ENCODE measurements at regions not wholly inside any gene's neighbourhood (a gene's known extent, or its start where the extent isn't known, plus 50 kb on each side); places are given as distances from the start of the nearest gene placed in this dataset.

- Histone ChIP-seq H3K4me2 (ENCODE audit: extremely low read depth, insufficient read depth, low read length) (no peak overlapping the region), H2AFZ (ENCODE audit: low read length) (no peak overlapping the region), H3K4me1 (ENCODE audit: control insufficient read depth, extremely low read depth, insufficient read depth, low read length) (no peaks in the 10 kb centered on the region), H3K27ac (ENCODE audit: insufficient read depth, low read length) (no peak overlapping the region), H3K36me3 (ENCODE audit: control insufficient read depth, insufficient read depth, low read length) (no peaks in the 10 kb centered on the region), H3K4me3 (replicated peaks in 1 of 4; ENCODE audit: control extremely low read depth in 1 of 4, insufficient read depth in 1 of 4, low read depth in 3 of 4, low read length in 4 of 4) (no peak overlapping the region), H3K9ac (ENCODE audit: insufficient read depth, low read length) (no peak overlapping the region), H3K79me2 (ENCODE audit: control insufficient read depth, insufficient read depth, low read length) (no peaks in the 10 kb centered on the region), H4K20me1 (ENCODE audit: control insufficient read depth, extremely low read depth, insufficient read depth, low read length) (no peaks in the 10 kb centered on the region), H3K9me3 (ENCODE audit: control insufficient read depth, insufficient read depth, low read depth, low read length) (no peaks in the 10 kb centered on the region), H3K27me3 (ENCODE audit: control insufficient read depth, insufficient read depth, low read length) (no peaks in the 10 kb centered on the region)
- peak in 1 of 2 donors; percentile 27 for DNase-seq (ENCODE audit: low read depth in 2 of 2)
- TF ChIP-seq EZH2 (IDR thresholded peaks at IDR 0.05; ENCODE audit: low read length, missing control alignments) (no peak), CTCF (conservative IDR thresholded peaks at IDR 0.05 in 1 of 2, IDR thresholded peaks at IDR 0.05 in 1 of 2; ENCODE audit: low read depth in 1 of 2, low read length in 2 of 2) (no peak)
These were observed 363.6 kb downstream of the PLPP3 start for GRCh38 chr1:56215771-56216170.

GRCh38 chr1:56215086-56215485, 364.3 kb downstream of the PLPP3 start:
- no peak for TF ChIP-seq CTCF (conservative IDR thresholded peaks at IDR 0.05 in 1 of 2, IDR thresholded peaks at IDR 0.05 in 1 of 2; ENCODE audit: low read depth in 1 of 2, low read length in 2 of 2)
- no peak for TF ChIP-seq EZH2 (IDR thresholded peaks at IDR 0.05; ENCODE audit: low read length, missing control alignments)

GRCh38 chr1:56213068-56213467, 366.3 kb downstream of the PLPP3 start:
- no peaks in the 10 kb centered on the region for H3K36me3 ChIP-seq (ENCODE audit: control insufficient read depth, insufficient read depth, low read length)
- no peak overlapping the region for H3K4me3 ChIP-seq (replicated peaks in 1 of 4; ENCODE audit: control extremely low read depth in 1 of 4, insufficient read depth in 1 of 4, low read depth in 3 of 4, low read length in 4 of 4)
- no peak overlapping the region for H2AFZ ChIP-seq (ENCODE audit: low read length)
- no peak overlapping the region for H3K27ac ChIP-seq (ENCODE audit: insufficient read depth, low read length)
- H3K27me3 ChIP-seq (ENCODE audit: control insufficient read depth, insufficient read depth, low read length): no peaks in the 10 kb centered on the region
- H4K20me1 ChIP-seq (ENCODE audit: control insufficient read depth, extremely low read depth, insufficient read depth, low read length): no peaks in the 10 kb centered on the region
- TF ChIP-seq EZH2 (IDR thresholded peaks at IDR 0.05; ENCODE audit: low read length, missing control alignments) (no peak), CTCF (conservative IDR thresholded peaks at IDR 0.05 in 1 of 2, IDR thresholded peaks at IDR 0.05 in 1 of 2; ENCODE audit: low read depth in 1 of 2, low read length in 2 of 2) (no peak)
- no peaks in the 10 kb centered on the region for H3K79me2 ChIP-seq (ENCODE audit: control insufficient read depth, insufficient read depth, low read length)
- no peak for DNase-seq (ENCODE audit: low read depth in 2 of 2)
- no peak overlapping the region for H3K4me2 ChIP-seq (ENCODE audit: extremely low read depth, insufficient read depth, low read length)
- H3K9me3 ChIP-seq (ENCODE audit: control insufficient read depth, insufficient read depth, low read depth, low read length): no peaks in the 10 kb centered on the region
- no peak overlapping the region for H3K9ac ChIP-seq (ENCODE audit: insufficient read depth, low read length)
- H3K4me1 ChIP-seq (ENCODE audit: control insufficient read depth, extremely low read depth, insufficient read depth, low read length): no peaks in the 10 kb centered on the region

More at GRCh38 chr1:56215086-56215485, 364.3 kb downstream of the PLPP3 start:
- Histone ChIP-seq H3K27ac (ENCODE audit: insufficient read depth, low read length) (no peak overlapping the region), H3K4me3 (replicated peaks in 1 of 4; ENCODE audit: control extremely low read depth in 1 of 4, insufficient read depth in 1 of 4, low read depth in 3 of 4, low read length in 4 of 4) (no peak overlapping the region), H3K36me3 (ENCODE audit: control insufficient read depth, insufficient read depth, low read length) (no peaks in the 10 kb centered on the region), H2AFZ (ENCODE audit: low read length) (no peak overlapping the region), H3K4me2 (ENCODE audit: extremely low read depth, insufficient read depth, low read length) (no peak overlapping the region), H4K20me1 (ENCODE audit: control insufficient read depth, extremely low read depth, insufficient read depth, low read length) (no peaks in the 10 kb centered on the region), H3K79me2 (ENCODE audit: control insufficient read depth, insufficient read depth, low read length) (no peaks in the 10 kb centered on the region), H3K9ac (ENCODE audit: insufficient read depth, low read length) (no peak overlapping the region), H3K9me3 (ENCODE audit: control insufficient read depth, insufficient read depth, low read depth, low read length) (no peaks in the 10 kb centered on the region), H3K27me3 (ENCODE audit: control insufficient read depth, insufficient read depth, low read length) (no peaks in the 10 kb centered on the region), H3K4me1 (ENCODE audit: control insufficient read depth, extremely low read depth, insufficient read depth, low read length) (no peaks in the 10 kb centered on the region)
- no peak for DNase-seq (ENCODE audit: low read depth in 2 of 2)
